ENCODE measurements at regions not wholly inside any gene's neighbourhood (a gene's known extent, or its start where the extent isn't known, plus 50 kb on each side); places are given as distances from the start of the nearest gene placed in this dataset.

GRCh38 chr3:127112796-127113570 is 79.9 kb upstream of the PRR23E start:
- no peak for TF ChIP-seq GATA3 (IDR thresholded peaks at IDR 0.05; ENCODE audit: low read depth, low read length)
- no peak for TF ChIP-seq GATA2 (IDR thresholded peaks at IDR 0.05; ENCODE audit: low read depth, low read length)
